ENCODE measurements at regions not wholly inside any gene's neighbourhood (a gene's known extent, or its start where the extent isn't known, plus 50 kb on each side); places are given as distances from the start of the nearest gene placed in this dataset.

GRCh38 chr12:86634456-86635410 lies 378.5 kb upstream of the MGAT4C start:
- Histone ChIP-seq H3K4me2 (ENCODE audit: low read length) (no peak overlapping the region), H3K9me2 (ENCODE audit: low read depth, low read length) (no peaks in the 10 kb centered on the region), H3K4me1 (ENCODE audit: insufficient read depth, low read length, severe bottlenecking) (no peaks in the 10 kb centered on the region), H3K36me3 (ENCODE audit: insufficient read depth, low read length) (no peaks in the 10 kb centered on the region), H3K27me3 (ENCODE audit: insufficient read depth, low read length) (no peaks in the 10 kb centered on the region), H3K9me3 (ENCODE audit: low read length) (no peaks in the 10 kb centered on the region), H3F3A (ENCODE audit: insufficient read depth, low read length) (no peaks in the 10 kb centered on the region), H3K79me2 (ENCODE audit: insufficient read depth, low read length) (no peaks in the 10 kb centered on the region), H3K4me3 (ENCODE audit: low read depth, low read length, poor library complexity, severe bottlenecking) (no peak overlapping the region), H4K20me1 (ENCODE audit: insufficient read depth, low read length) (no peaks in the 10 kb centered on the region), H2AFZ (ENCODE audit: low read length) (no peak overlapping the region), H3K27ac (ENCODE audit: low read depth, low read length, poor library complexity, severe bottlenecking) (no peak overlapping the region), H3K9ac (ENCODE audit: low read length) (no peak overlapping the region)
- no peak for TF ChIP-seq CTCF (IDR thresholded peaks at IDR 0.05; ENCODE audit: low read length)
- TF ChIP-seq EZH2 (IDR thresholded peaks at IDR 0.05; ENCODE audit: borderline replicate concordance, low read length): no peak

DNA sequence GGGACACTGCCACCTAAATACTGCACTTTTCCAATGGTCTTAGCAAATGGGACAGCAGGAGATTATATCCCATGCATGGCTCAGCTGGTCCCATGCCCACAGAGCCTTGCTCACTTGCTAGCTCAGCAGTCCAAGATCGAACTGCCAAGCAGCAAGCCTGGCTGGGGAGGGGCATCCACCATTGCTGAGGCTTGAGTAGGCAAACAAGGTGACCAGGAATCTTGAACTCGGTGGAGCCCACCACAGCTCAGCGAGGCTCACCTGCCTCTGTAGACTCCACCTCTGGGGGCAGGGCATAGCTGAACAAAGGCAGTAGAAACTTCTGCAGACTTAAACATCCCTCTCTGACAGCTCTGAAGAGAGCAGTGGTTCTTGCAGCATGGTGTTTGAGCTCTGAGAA lies 370.8 kb upstream of the MGAT4C start:
- Histone ChIP-seq H3K36me3 (ENCODE audit: insufficient read depth, low read length) (no peaks in the 10 kb centered on the region), H2AFZ (ENCODE audit: low read length) (no peak overlapping the region)

GRCh38 chr12:86623267-86623666 lies 367.1 kb upstream of the MGAT4C start:
- Histone ChIP-seq H3K27ac (ENCODE audit: low read depth, low read length, poor library complexity, severe bottlenecking) (no peak overlapping the region), H3K79me2 (ENCODE audit: insufficient read depth, low read length) (no peaks in the 10 kb centered on the region)
- TF ChIP-seq EZH2 (IDR thresholded peaks at IDR 0.05; ENCODE audit: borderline replicate concordance, low read length) (no peak), CTCF (IDR thresholded peaks at IDR 0.05; ENCODE audit: low read length) (no peak)

More for the DNA sequence above, 370.8 kb upstream of the MGAT4C start:
- H3K4me2 ChIP-seq (ENCODE audit: low read length): no peak overlapping the region
- no peaks in the 10 kb centered on the region for H3K9me2 ChIP-seq (ENCODE audit: low read depth, low read length)
- TF ChIP-seq CTCF (IDR thresholded peaks at IDR 0.05; ENCODE audit: low read length) (no peak), EZH2 (IDR thresholded peaks at IDR 0.05; ENCODE audit: borderline replicate concordance, low read length) (no peak)
- no peak overlapping the region for H3K27ac ChIP-seq (ENCODE audit: low read depth, low read length, poor library complexity, severe bottlenecking)
- no peaks in the 10 kb centered on the region for H4K20me1 ChIP-seq (ENCODE audit: insufficient read depth, low read length)
- H3K27me3 ChIP-seq (ENCODE audit: insufficient read depth, low read length): no peaks in the 10 kb centered on the region
- H3F3A ChIP-seq (ENCODE audit: insufficient read depth, low read length): no peaks in the 10 kb centered on the region
- 0 out of 2 replicates have a peak, but pooled peaks cover 5% of the 10 kb centered on the region for H3K9me3 ChIP-seq (ENCODE audit: low read length)
- H3K9ac ChIP-seq (ENCODE audit: low read length): no peak overlapping the region
- H3K4me3 ChIP-seq (ENCODE audit: low read depth, low read length, poor library complexity, severe bottlenecking): no peak overlapping the region
- no peaks in the 10 kb centered on the region for H3K4me1 ChIP-seq (ENCODE audit: insufficient read depth, low read length, severe bottlenecking)
- no peaks in the 10 kb centered on the region for H3K79me2 ChIP-seq (ENCODE audit: insufficient read depth, low read length)

More at GRCh38 chr12:86623267-86623666, 367.1 kb upstream of the MGAT4C start:
- Histone ChIP-seq H2AFZ (ENCODE audit: low read length) (no peak overlapping the region), H3K9me2 (ENCODE audit: low read depth, low read length) (no peaks in the 10 kb centered on the region), H3F3A (ENCODE audit: insufficient read depth, low read length) (no peaks in the 10 kb centered on the region), H3K9ac (ENCODE audit: low read length) (no peak overlapping the region), H3K4me2 (ENCODE audit: low read length) (no peak overlapping the region), H3K4me1 (ENCODE audit: insufficient read depth, low read length, severe bottlenecking) (no peaks in the 10 kb centered on the region), H3K27me3 (ENCODE audit: insufficient read depth, low read length) (no peaks in the 10 kb centered on the region), H3K36me3 (ENCODE audit: insufficient read depth, low read length) (no peaks in the 10 kb centered on the region), H3K9me3 (ENCODE audit: low read length) (0 out of 2 replicates have a peak, but pooled peaks cover 5% of the 10 kb centered on the region), H3K4me3 (ENCODE audit: low read depth, low read length, poor library complexity, severe bottlenecking) (no peak overlapping the region), H4K20me1 (ENCODE audit: insufficient read depth, low read length) (no peaks in the 10 kb centered on the region)

Data from OCI-LY1 (cell line).